HG02870 (cell line): ENCODE measurements at regions not wholly inside any gene's neighbourhood (a gene's known extent, or its start where the extent isn't known, plus 50 kb on each side); places are given as distances from the start of the nearest gene placed in this dataset.

Source experiments
- ATAC-seq: cut with Tn5 transposase; IDR thresholded peaks from one replicate; pipeline ENCODE4 v1.9.1; 2021; ENCODE audit warnings: mild to moderate bottlenecking, moderate library complexity; ENCODE audit not compliant: unreplicated experiment

GRCh38 chr1:188237573-188238348 lies 1409.0 kb downstream of the PLA2G4A start:
- ATAC-seq: no peak

GRCh38 chr1:188240772-188241406 lies 1412.1 kb downstream of the PLA2G4A start:
- ATAC-seq: no peak

- no peak for ATAC-seq
Measured at GRCh38 chr1:188241629-188242028, 1412.9 kb downstream of the PLA2G4A start.

- ATAC-seq: no peak
Measured at GRCh38 chr1:188243456-188243855, 1414.7 kb downstream of the PLA2G4A start.

- no peak for ATAC-seq
Measured at GRCh38 chr1:188244681-188245080, 1415.9 kb downstream of the PLA2G4A start.

GRCh38 chr1:188247255-188247654 lies 1418.5 kb downstream of the PLA2G4A start:
- ATAC-seq: no peak

- ATAC-seq: no peak
Measured at GRCh38 chr1:188249811-188250210, 1421.1 kb downstream of the PLA2G4A start.

- ATAC-seq: no peak
Measured at GRCh38 chr1:188251036-188251435, 1422.3 kb downstream of the PLA2G4A start.

GRCh38 chr1:188261849-188262248 lies 1433.1 kb downstream of the PLA2G4A start:
- ATAC-seq: no peak

- no peak for ATAC-seq
Measured at GRCh38 chr1:188269956-188270355, 1441.2 kb downstream of the PLA2G4A start.

GRCh38 chr1:188270497-188270896 lies 1441.7 kb downstream of the PLA2G4A start:
- no peak for ATAC-seq

- ATAC-seq: no peak
Measured at GRCh38 chr1:188277771-188278170, 1449.0 kb downstream of the PLA2G4A start.

- ATAC-seq: no peak
Measured at GRCh38 chr1:188281921-188282320, 1453.2 kb downstream of the PLA2G4A start.

- no peak for ATAC-seq
Measured at GRCh38 chr1:188295157-188295556, 1466.4 kb downstream of the PLA2G4A start.

- ATAC-seq: no peak
Measured at GRCh38 chr1:188302746-188303145, 1474.0 kb downstream of the PLA2G4A start.

GRCh38 chr1:188314557-188315137 lies 1485.9 kb downstream of the PLA2G4A start:
- no peak for ATAC-seq

GRCh38 chr1:188317894-188318293 lies 1489.1 kb downstream of the PLA2G4A start:
- ATAC-seq: no peak

GRCh38 chr1:188325211-188325610 lies 1496.5 kb downstream of the PLA2G4A start:
- ATAC-seq: no peak

GRCh38 chr1:188343914-188344313 lies 1515.2 kb downstream of the PLA2G4A start:
- ATAC-seq: no peak

- no peak for ATAC-seq
Measured at GRCh38 chr1:188350104-188350503, 1521.4 kb downstream of the PLA2G4A start.

GRCh38 chr1:188355082-188355481 lies 1526.3 kb downstream of the PLA2G4A start:
- ATAC-seq: no peak

GRCh38 chr1:188355847-188356246 lies 1527.1 kb downstream of the PLA2G4A start:
- no peak for ATAC-seq
